GM21367 (cell line): ENCODE measurements at regions not wholly inside any gene's neighbourhood (a gene's known extent, or its start where the extent isn't known, plus 50 kb on each side); places are given as distances from the start of the nearest gene placed in this dataset.

ENCODE experiments used
- ATAC-seq: cut with Tn5 transposase; IDR thresholded peaks from one replicate; pipeline ENCODE4 v1.9.1; 2021; ENCODE audit not compliant: unreplicated experiment

DNA sequence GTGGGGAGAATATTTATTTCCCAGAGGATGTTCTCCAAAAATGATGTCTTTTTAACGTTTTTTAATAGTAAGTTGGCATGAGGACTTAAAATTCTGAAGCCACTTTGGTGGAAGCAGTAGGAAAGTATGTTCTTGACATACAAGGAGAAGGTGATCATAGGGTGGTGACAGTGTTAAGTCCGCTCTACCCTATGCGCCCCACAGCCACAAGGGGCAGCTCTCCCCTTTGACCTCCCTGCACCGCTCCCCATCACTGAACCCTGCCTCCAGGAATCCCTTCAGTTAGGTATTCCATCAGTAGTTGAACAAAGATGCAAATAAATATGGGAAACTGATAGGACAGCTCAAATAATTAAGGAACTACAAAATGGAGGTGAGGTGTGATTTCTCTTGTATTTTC is 111.4 kb downstream of the PLEKHG1 start:
- no peak for ATAC-seq

DNA sequence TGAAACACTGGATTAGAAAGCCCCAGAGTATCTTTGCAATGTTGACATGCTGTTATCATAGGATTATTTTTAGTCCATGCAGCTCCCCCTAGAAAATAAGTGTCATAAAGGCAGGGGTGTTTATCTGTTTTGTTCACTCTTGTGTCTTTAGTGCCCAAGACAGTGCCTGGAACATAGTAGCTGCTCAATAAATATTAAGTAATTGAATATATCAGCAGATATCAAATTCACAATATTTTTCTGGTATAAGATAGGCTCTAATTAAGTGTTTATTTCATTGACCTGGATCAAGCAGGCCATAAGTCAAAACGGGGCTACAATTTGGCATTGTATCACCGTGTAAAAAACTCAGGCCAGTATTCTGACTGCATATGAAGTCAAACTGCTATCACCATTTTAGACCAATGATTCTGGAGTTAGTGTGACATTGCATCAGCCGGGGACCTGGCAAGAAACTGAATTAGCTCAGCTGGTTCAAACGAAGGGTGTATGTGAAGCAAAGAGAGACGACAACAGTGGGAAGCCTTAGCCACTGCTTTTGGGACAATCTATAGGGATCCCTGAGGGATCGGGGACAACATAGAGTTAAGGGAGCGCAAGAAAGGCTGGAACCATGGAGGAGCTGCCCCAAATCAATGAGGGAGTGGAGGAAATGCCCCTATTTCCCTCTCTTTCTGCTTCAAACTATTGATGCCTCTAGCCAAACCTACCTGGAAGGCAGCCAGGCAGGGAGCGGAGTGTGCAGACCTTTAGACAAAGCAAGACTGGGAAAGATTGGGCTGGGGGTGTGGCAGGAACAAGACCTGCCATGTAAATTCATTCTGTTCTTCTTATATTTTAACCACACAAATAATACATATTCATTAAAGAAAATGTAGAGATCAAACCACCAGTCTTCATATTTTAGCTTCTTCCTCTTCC is 112.2 kb downstream of the PLEKHG1 start:
- no peak for ATAC-seq

DNA sequence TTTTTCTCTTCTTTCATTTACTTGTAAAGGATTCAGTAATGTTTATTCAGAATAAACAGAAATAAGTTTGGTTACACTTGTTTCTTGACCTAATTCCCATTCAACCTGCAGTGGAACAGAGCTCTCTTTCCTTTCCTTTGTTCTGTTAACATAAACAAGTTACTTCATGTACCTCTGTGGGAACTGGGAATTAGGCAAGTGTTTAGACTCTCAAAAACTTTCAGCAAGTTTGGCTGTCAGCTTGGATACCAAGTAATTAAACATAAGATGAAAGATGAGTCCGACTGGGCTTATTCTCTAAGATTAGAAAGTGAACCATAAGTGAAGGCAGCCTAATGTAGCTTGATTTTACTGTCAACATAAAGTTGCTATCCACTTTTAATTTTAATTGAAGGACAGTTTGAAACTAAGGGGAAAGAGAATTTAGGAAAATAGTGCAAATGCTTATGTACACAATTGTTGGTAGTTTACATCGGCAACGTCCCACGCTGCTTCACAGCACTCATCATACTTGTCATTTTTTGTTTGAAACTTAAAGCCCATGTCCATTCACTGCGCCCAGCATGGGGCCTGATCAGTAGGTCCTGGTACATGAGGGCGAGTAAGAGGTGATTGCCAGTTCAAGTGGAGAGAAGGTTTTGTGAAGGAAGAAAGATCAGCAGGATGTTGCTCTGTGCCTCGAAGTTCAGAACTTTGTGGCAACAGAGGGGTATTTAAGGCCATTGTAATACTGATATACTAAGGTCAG is 113.0 kb downstream of the PLEKHG1 start:
- no peak for ATAC-seq

DNA sequence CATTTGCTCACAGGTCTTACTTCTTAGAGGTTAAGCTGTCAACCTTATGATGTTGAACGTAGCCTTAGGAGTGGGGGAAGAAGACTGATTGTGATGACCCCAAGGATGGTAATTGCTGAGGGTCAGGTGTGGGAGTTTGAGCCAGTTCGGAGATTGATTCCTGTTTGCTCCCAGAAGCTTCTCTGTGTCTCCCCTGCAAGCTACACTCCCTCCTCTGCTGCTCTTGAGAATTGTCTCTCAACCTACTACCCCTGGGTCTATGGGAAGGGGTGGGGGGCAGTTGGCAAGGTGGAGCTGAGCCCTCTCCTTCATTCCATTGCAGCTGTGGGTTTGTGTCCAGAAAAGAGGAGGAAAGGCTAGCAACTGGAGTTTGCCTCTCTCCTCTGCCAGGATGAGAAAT is 113.8 kb downstream of the PLEKHG1 start:
- ATAC-seq: no peak

DNA sequence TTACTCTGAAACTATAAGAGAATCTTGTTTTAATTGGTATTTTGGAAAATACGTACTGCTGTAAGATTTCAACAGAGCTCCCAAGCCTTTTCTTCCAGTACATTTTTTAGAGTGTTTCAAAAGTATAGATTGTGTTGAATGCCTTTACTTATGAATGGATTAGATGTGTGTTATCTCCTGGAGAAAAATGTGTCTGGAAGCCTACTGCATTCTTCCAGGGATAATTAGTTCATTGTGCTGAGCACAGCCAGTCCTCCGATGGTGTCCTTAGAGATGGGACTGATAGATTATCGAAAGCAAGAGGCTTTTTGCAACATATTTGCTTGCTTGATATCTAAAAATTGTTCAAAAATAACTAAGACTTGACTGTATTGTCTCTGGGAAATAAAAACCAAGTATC is 114.2 kb downstream of the PLEKHG1 start:
- no peak for ATAC-seq

DNA sequence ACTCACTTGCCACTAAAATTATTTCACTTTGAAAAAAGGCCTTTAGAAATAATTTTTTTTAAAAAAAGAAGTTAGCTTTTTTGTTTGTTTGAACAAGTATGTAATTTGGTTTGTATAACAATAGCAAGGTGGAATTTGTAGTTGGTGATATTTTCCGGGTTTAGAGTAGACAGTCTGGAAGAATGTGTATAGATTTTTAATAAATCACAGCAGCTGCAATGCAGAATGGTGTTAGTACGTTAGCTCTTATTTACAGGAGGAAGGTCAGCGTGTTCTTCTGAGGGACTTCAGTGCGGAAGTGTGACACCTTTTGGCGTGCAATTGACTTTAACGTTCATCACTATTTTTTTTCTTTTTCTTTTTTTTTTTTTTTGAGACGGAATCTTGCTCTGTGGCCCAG is 115.4 kb downstream of the PLEKHG1 start:
- ATAC-seq: no peak

DNA sequence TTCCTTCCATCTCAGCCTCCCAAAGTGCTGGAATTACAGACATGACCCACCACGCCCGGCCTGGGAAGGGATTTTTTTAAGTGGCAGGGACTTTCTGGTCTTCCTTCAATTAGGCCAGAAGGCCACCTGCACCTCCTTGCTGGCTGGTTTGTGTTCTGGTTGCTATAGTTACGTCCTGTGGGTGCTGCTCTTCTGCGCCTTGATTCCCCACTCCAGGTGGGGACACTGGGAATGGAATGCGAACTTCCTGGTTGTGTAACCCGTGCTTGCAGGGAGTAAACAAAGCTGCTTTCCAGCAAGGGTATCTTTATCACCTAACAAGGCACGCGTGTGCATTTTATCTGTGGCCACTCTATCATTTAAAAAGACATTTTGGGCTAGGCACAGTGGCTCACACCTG is 117.7 kb downstream of the PLEKHG1 start:
- ATAC-seq: no peak

DNA sequence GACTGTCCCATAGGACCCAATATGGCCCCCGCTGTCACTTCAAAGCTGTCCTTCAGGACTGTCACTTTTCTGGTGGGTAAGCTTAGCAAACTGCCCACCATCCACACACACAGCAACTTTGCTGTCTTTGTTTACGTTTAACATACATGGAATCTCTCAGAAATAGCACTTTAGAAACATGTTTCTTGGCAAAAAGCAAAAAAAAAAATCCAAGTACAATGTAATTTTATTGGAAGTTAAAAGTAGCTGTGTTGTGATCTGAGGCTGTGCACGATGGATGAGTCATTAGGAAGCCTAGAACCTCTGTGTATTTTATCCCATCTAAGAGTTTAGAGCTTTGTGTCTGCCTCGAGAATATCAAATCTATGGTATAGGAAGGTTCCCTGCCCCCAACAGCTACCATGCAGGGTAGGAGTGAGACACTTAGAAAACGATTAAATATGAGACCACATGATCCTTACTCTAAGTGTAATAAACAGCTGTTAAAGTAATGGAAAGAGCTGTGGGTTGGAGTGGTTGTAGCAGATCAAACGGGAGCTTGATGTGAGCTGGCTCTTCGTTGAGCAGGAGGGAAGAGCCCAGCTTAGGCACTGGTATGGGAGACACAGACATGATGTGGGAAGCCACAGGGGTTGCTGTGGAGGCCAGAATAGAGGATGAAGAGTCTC is 119.5 kb downstream of the PLEKHG1 start:
- no peak for ATAC-seq

DNA sequence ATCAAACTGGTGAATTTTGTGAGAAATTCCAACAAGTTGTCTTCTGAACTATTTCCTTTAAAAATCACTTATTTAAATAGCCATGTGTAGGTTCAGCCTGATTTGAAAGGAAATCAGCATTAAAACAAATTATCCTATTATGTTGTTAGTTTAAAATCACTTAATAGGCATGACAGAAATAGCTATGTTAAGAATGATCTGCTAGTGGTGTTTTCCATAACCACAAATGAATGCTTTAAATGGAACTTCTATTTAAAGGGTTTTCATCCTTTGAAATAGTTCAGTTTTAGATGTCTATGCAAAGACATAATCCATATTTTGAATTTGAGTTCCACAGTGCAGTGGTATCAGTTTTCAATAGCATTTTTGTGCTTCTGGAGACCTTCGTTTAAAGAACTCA is 120.1 kb downstream of the PLEKHG1 start:
- no peak for ATAC-seq

DNA sequence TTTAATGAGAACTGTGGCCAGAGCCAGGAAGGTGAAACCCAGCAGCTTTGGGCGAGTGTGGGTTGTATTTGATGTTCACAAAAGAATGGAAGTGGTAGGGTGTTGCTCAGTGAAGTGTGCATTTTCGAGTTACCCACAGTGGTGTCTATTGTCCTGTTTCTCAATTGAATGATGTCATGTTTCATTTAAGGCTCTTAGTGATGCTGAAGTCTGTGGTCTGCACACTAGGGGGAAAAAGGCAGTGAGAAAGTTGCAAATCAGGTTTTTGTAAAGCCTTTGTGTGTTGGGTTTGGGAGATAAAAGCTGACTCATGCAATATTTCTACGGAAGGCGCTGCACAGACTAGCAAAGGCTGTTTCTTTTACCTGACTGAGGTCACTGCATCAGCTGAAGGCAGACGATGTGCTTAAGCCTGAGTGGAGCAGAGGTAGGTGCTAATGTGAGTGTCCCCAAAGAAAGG is 121.1 kb downstream of the PLEKHG1 start:
- ATAC-seq: peak; percentile 99

DNA sequence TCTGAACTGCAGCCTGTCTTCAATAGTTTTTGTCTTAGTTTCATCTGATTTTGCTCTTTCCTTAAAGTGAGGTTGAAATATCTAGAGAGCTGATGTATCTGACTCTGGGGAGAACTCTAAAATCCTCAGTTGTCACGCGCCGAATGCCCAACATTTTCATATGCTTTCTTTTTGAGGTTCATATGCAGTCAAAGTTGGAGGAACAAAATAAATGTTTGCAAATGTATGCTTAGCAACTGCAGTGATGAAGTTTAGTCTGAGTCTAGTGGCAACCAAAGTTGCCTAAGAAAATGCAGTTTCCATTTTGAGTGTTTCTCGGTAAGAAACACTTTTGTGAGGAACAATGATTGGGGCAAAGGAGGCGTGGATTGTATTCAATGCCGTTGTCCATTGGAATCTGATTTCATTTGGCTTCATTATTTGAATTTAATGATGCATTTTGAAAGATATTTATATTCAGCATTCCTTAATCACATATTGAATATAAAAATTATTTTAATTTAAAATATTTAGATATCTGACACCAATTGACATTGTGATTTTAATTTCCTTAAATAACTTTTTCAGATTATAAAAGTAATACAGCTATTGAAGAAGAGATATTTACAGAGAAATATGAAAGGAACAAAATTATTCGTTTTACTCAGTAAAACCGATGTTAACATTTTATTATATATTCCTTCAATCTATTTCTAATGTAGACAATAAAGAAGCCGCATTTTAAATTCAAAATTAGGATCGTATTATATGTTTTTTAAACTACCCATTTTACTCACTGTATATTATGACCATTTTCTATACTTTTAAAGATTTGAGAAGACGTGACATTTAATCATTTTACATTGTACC is 122.0 kb downstream of the PLEKHG1 start:
- no peak for ATAC-seq

DNA sequence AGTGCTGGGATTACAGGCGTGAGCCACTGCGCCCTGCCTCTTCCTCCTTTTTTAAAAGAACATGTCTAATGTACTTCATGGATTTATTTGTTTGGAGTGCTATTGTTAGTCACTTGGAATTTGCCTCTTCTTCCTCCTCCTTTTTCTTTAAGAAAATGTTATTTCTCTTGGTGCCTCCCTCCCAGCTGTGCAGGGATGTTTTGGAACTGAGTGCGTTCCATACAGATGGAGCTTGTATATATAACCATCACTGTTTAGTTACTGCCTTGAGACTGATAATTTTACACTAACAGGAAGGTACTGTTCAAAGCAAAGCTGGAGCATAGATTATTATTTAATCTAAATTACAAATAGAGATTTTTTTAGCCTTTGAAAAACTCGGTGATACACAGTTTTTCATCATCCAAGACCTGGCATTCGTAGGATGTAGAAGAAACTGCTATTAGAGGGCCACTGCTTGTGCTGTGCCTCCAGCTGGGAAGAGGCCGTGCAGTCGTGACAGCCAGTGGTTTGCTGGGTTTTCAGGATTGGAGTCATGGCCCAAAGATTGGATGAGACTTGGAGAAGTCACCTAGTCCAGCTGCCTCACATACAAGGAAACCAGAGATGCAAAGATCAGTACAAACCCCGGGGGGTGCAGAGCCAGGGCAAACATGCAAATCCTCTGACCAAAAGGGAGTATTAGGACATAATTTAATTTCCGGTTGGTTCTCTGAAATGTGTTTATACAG is 123.1 kb downstream of the PLEKHG1 start:
- no peak for ATAC-seq

DNA sequence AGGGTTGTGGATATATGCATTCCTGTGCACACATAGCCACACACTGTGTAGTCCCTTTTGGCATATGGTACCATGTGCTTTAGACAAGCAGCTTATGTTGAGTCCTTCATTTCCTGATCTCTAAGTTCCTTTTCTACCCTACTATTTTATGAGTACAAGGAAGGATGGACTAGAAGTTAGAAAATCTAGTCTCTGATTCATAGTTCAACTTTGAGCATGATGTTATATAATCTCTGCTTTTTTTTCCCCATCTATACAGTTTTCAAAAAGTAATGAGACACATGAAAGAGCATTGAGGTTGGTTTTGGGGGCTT is 123.6 kb downstream of the PLEKHG1 start:
- no peak for ATAC-seq

DNA sequence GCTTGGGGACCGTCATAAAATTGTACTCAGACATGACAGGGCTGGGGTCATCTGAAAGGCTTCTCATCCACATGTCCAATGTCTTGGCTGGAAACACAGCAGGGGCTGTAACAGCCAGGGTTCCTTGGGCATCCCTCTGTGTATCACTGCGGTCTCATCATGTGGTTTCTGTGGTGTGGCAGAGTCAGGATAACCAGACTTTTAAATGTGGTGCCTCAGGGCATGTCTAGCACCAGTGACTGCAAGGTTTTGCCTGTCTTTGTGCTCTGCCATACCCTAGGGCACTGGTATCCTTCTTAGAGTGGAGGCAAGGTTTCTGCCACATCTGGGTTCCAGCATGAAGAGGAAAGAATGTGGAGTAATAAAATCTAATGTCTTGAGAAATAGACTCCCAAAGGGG is 124.2 kb downstream of the PLEKHG1 start:
- ATAC-seq: no peak

DNA sequence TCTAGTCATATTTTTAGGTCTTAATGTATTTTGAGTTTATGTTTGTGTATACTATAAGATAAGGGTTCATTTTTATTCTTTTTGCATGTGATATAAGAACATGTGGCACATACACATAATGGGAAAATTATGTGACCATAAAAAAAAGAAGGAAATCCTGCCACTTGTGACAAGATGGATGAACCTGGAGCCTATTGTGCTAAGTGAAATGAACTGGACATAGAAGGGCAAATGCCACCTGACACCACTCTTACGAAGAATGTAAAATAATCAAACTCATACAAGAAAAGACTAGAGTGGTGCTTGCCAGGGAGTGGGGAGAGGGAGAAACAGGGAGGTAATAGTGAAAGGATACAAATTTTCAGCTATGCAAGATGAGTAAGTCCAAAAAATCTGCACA is 126.1 kb downstream of the PLEKHG1 start:
- no peak for ATAC-seq

DNA sequence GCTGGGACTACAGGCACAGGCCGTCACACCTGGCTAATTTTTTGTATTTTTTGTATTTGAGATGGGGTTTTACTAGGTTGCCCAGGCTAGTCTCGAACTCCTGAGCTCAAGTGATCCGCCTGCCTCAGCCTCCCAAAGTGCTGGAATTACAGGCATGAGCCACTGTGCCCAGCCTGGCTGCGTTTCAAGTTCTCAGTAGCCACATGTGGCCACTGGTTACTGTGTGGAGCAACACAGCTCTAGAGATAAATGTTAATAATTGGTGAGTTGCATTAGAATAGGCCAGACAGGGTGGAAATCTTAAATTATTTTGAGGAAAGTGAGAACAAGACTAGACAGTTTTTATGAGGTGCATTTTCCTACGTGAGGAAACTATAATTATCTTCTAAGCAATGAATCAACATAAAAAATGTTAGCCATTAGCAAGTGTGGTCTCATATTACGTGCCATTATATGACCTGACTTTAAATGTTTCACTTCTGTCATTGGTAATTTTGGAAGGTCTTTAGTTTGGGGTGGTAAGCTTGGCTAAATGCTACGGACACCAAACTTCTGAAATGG is 129.6 kb downstream of the PLEKHG1 start:
- no peak for ATAC-seq

DNA sequence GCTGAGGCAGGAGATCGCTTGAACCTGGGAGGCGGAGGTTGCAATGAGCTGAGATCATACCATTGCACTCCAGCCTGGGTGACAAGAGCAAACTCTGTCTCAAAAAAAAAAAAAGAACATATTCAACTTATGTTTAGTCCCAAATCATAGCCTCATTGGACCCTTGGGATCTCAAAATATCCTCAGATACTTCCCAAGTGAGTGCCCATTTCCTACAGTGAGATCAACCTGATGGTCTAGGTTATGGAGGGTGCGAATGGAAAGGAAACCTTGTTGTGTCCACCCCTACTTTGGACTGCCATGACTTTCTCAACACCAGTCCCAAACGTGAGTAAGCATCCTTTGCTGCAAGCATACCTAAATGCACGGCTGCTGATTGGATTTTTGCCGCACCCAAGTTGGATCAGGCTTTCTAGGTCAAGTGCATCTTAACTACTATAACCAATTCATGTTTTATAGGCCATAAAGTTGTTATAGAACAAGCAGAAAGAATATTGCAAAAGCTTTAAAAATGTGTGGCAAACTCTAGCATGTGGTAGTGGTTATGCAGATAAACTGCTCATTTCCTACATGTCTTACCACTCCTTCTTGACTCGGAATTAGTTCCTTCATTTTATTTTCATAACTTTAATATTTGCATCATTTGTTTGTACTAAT is 131.2 kb downstream of the PLEKHG1 start:
- ATAC-seq: no peak

DNA sequence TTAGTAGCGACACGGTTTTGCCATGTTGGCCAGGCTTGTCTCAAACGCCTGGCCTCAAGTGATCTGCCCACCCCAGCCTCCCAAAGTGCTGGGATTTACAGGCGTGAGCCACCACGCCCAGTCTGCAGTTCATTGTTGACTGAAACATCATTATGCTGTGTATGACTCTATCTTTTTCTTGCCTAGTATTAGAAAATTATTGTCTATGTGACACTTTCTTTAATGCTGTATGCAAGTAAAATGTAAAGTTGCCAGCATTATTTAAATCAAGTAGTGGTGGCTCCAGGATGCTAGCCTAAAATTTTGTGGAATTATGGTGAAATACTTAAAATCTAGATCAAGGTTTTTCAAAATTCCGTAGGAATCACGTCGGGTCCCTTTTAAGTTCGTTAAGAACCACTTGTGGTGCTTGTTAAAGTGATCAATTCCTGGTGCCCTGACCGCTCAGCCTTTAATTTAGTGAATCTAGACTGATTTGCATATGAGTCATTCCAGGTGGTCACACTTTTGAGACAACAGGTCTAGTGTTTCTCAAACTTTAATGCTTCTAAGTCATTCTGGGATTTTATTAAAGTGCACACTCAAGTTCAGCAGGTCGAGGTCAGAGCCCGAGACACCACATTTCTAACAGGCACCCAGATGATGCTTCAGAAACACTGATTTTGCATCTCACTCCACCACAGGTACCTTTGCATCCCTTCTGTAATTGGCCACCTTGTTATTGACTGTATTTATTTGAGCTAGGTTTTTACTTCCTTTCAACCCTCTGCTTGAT is 132.6 kb upstream of the MTHFD1L start:
- ATAC-seq: peak; percentile 51

DNA sequence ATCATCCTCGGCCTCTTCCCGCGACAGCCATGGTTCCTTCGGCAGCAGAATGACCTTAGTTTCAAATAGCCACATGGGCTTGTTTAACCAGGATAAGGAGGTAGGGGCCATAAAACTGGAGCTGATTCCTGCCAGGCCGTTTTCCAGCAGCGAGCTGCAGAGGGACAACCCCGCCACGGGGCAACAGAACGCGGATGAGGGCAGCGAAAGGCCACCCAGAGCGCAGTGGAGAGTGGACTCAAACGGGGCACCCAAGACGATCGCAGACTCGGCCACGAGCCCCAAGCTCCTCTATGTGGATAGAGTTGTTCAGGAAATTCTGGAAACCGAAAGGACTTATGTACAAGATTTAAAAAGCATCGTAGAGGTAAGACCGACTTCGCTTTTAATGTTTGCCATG is 131.8 kb upstream of the MTHFD1L start:
- ATAC-seq: no peak
